NB4 (cell line): ENCODE measurements at regions not wholly inside any gene's neighbourhood (a gene's known extent, or its start where the extent isn't known, plus 50 kb on each side); places are given as distances from the start of the nearest gene placed in this dataset.

Experiments
- DNase-seq: peaks from one replicate; pipeline ENCODE4 v3.0.0; 2010; ENCODE audit warnings: low read depth
- H3K4me3 ChIP-seq: one replicate; pipeline ENCODE4 v1.5.1; 2011; ENCODE audit warnings: mild to moderate bottlenecking, low read depth, low read length, moderate library complexity
- CTCF ChIP-seq: IDR thresholded peaks from one replicate; pipeline ENCODE4 v1.5.1; 2012; ENCODE audit warnings: low read depth, low read length
- MAX ChIP-seq: IDR thresholded peaks from 2 replicates; pipeline ENCODE4 v1.6.1; 2011; ENCODE audit warnings: low read depth, low read length
- MYC ChIP-seq: IDR thresholded peaks from 2 replicates; pipeline ENCODE4 v1.6.1; 2011; ENCODE audit warnings: low read depth, low read length
- POLR2A ChIP-seq: IDR thresholded peaks from 2 replicates; pipeline ENCODE4 v1.6.1; 2011; ENCODE audit warnings: mild to moderate bottlenecking; ENCODE audit not compliant: insufficient read length; ENCODE audit errors: extremely low read depth

- DNase-seq, result no peak
- no peak for TF ChIP-seq CTCF
- no peak for TF ChIP-seq MAX
- no peak for TF ChIP-seq POLR2A
- no peak for TF ChIP-seq MYC
- no peak overlapping the region for H3K4me3 ChIP-seq
These were observed 100.2 kb upstream of the CFAP20DC start for GRCh38 chr3:59150039-59150438.

- no peak overlapping the region for H3K4me3 ChIP-seq
- TF ChIP-seq CTCF (no peak), MYC (no peak), MAX (no peak), POLR2A (no peak)
- no peak for DNase-seq
These were observed 99.3 kb upstream of the CFAP20DC start for GRCh38 chr3:59149166-59149565.

GRCh38 chr3:59143447-59143846 lies 93.6 kb upstream of the CFAP20DC start:
- no peak overlapping the region for H3K4me3 ChIP-seq
- no peak for TF ChIP-seq MAX
- TF ChIP-seq CTCF, result peak; percentile 6
- DNase-seq, result no peak

GRCh38 chr3:59142556-59142955 lies 92.7 kb upstream of the CFAP20DC start:
- no peak for DNase-seq
- no peak for TF ChIP-seq MAX
- no peak for TF ChIP-seq CTCF
- TF ChIP-seq POLR2A, result no peak
- TF ChIP-seq MYC, result no peak
- H3K4me3 ChIP-seq, result no peak overlapping the region

GRCh38 chr3:59138966-59139365 lies 89.1 kb upstream of the CFAP20DC start:
- TF ChIP-seq MYC, result no peak
- DNase-seq, result no peak
- no peak overlapping the region for H3K4me3 ChIP-seq

- no peak for TF ChIP-seq POLR2A
- no peak for TF ChIP-seq CTCF
- TF ChIP-seq MAX, result no peak
- no peak for TF ChIP-seq MYC
- DNase-seq, result no peak
These were observed 87.6 kb upstream of the CFAP20DC start for GRCh38 chr3:59137415-59137814.

More at GRCh38 chr3:59137415-59137814, 87.6 kb upstream of the CFAP20DC start:
- no peak overlapping the region for H3K4me3 ChIP-seq
